ENCODE measurements at regions not wholly inside any gene's neighbourhood (a gene's known extent, or its start where the extent isn't known, plus 50 kb on each side); places are given as distances from the start of the nearest gene placed in this dataset.

DNA sequence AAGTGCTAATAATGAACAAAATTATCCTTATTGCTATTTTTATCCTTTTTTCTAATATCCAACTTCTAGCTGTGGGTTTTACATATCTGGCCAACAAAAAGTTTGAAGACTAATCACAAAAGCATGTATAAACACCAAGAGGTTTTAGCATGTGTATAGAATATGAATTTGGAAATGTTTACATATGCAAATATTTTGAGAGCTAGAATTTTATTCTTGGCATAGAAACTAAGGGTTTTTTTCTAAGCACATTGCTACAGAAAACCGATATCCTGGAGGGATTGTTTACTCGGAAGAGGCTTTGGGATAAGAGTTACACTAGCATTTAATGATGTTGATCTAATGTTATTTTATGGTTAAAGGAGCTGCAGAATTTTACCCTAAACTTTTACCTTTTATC is 392.1 kb downstream of the EFNB2 start:
- no peak for TF ChIP-seq POLR2A (IDR thresholded peaks at IDR 0.05)
- TF ChIP-seq, protein P1, sequence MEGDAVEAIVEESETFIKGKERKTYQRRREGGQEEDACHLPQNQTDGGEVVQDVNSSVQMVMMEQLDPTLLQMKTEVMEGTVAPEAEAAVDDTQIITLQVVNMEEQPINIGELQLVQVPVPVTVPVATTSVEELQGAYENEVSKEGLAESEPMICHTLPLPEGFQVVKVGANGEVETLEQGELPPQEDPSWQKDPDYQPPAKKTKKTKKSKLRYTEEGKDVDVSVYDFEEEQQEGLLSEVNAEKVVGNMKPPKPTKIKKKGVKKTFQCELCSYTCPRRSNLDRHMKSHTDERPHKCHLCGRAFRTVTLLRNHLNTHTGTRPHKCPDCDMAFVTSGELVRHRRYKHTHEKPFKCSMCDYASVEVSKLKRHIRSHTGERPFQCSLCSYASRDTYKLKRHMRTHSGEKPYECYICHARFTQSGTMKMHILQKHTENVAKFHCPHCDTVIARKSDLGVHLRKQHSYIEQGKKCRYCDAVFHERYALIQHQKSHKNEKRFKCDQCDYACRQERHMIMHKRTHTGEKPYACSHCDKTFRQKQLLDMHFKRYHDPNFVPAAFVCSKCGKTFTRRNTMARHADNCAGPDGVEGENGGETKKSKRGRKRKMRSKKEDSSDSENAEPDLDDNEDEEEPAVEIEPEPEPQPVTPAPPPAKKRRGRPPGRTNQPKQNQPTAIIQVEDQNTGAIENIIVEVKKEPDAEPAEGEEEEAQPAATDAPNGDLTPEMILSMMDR (IDR thresholded peaks at IDR 0.05) = no peak
